ENCODE measurements at regions not wholly inside any gene's neighbourhood (a gene's known extent, or its start where the extent isn't known, plus 50 kb on each side); places are given as distances from the start of the nearest gene placed in this dataset.

- Histone ChIP-seq H3K56ac (ENCODE audit: insufficient read length, low read depth, low read length) (no peak overlapping the region), H2BK12ac (ENCODE audit: insufficient read length, low read depth, low read length) (no peak overlapping the region), H3K79me1 (ENCODE audit: insufficient read depth, low read depth, low read length, poor library complexity, severe bottlenecking) (no peaks in the 10 kb centered on the region), H3K23me2 (ENCODE audit: insufficient read length, low read depth, low read length, poor library complexity, severe bottlenecking) (no peaks in the 10 kb centered on the region), H3K18ac (ENCODE audit: insufficient read length, low read depth, low read length) (no peak overlapping the region), H2BK20ac (ENCODE audit: low read depth, low read length, poor library complexity, severe bottlenecking) (no peak overlapping the region), H3K4me1 (ENCODE audit: insufficient read depth, low read length) (peaks cover 6% of the 10 kb centered on the region), H3K27ac (ENCODE audit: insufficient read length, low read depth, low read length) (no peak overlapping the region), H3K14ac (ENCODE audit: insufficient read depth, low read length) (no peak overlapping the region), H3K4me2 (ENCODE audit: insufficient read depth, insufficient read length, low read length) (no peak overlapping the region), H3K79me2 (ENCODE audit: insufficient read depth, low read length) (no peaks in the 10 kb centered on the region), H2AFZ (ENCODE audit: low read length) (no peak overlapping the region), H4K20me1 (ENCODE audit: control insufficient read depth, insufficient read depth, insufficient read length) (no peaks in the 10 kb centered on the region), H4K5ac (ENCODE audit: insufficient read length, low read depth, low read length) (no peak overlapping the region), H4K8ac (replicated peaks; ENCODE audit: insufficient read length, low read depth, low read length) (no peak overlapping the region), H3K9me3 (ENCODE audit: control insufficient read depth, low read depth, low read length) (no peaks in the 10 kb centered on the region), H3K27me3 (ENCODE audit: insufficient read depth, low read length) (no peaks in the 10 kb centered on the region), H3K4ac (ENCODE audit: low read depth, low read length) (no peak overlapping the region), H2BK15ac (ENCODE audit: low read depth, low read length) (no peak overlapping the region), H3K23ac (ENCODE audit: insufficient read length, low read depth, low read length) (no peak overlapping the region), H4K91ac (ENCODE audit: insufficient read length, low read depth, low read length) (no peak overlapping the region), H2AK5ac (ENCODE audit: insufficient read length, low read length) (no peak overlapping the region), H3T11ph (ENCODE audit: low read length) (no peak overlapping the region), H2BK120ac (ENCODE audit: low read depth, low read length, poor library complexity, severe bottlenecking) (no peak overlapping the region), H3K9ac (ENCODE audit: extremely low read depth, insufficient read length, low read length) (no peak overlapping the region), H2BK5ac (ENCODE audit: insufficient read length, low read length) (no peak overlapping the region)
- Mint-ChIP-seq H3K9me3 (no peaks in the 10 kb centered on the region), H3K27ac (no peak overlapping the region; a peak in 1 of 7 replicates), H3K27me3 (ENCODE audit: low read depth) (peaks cover 5% of the 10 kb centered on the region; the same call in 1 of the 2 replicates), H3K36me3 (ENCODE audit: insufficient read depth in 1 of 3, low read depth in 3 of 3) (no peaks in the 10 kb centered on the region), H3K4me3 (no peak overlapping the region), H3K4me1 (peaks cover 28 to 38% of the 10 kb centered on the region in 2 experiments)
- no peak for TF ChIP-seq CTCF (conservative IDR thresholded peaks at IDR 0.05)
- no CpG with 5 or more reads among the region's 5 CpGs for WGBS (ENCODE audit: extremely low coverage, insufficient read length, low lambda C conversion rate)
- DNase-seq, result no peak
Observed at GRCh38 chr3:43956945-43957344, 266.2 kb downstream of the ABHD5 start.

Measured in H9 (cell line).